Body of pancreas (tissue), 4 donors: ENCODE measurements at regions not wholly inside any gene's neighbourhood (a gene's known extent, or its start where the extent isn't known, plus 50 kb on each side); places are given as distances from the start of the nearest gene placed in this dataset.

Experiments used
- CTCF ChIP-seq, 7 experiments: fragments of 450-650 bp in 4 of 7; fragments of 200-600 bp in 3 of 7; sonication (generic) in 3 of 7; IDR thresholded peaks; one replicate each; pipeline ENCODE4 v1.5.1; 2016 to 2019; ENCODE audit warnings: antibody characterized with exemption in 7 of 7
- POLR2A ChIP-seq, 3 donors: fragments of 450-650 bp; IDR thresholded peaks; one replicate each; pipeline ENCODE4 v1.6.1; 2016; ENCODE audit warnings: antibody characterized with exemption in 3 of 3, mild to moderate bottlenecking in 2 of 3

DNA sequence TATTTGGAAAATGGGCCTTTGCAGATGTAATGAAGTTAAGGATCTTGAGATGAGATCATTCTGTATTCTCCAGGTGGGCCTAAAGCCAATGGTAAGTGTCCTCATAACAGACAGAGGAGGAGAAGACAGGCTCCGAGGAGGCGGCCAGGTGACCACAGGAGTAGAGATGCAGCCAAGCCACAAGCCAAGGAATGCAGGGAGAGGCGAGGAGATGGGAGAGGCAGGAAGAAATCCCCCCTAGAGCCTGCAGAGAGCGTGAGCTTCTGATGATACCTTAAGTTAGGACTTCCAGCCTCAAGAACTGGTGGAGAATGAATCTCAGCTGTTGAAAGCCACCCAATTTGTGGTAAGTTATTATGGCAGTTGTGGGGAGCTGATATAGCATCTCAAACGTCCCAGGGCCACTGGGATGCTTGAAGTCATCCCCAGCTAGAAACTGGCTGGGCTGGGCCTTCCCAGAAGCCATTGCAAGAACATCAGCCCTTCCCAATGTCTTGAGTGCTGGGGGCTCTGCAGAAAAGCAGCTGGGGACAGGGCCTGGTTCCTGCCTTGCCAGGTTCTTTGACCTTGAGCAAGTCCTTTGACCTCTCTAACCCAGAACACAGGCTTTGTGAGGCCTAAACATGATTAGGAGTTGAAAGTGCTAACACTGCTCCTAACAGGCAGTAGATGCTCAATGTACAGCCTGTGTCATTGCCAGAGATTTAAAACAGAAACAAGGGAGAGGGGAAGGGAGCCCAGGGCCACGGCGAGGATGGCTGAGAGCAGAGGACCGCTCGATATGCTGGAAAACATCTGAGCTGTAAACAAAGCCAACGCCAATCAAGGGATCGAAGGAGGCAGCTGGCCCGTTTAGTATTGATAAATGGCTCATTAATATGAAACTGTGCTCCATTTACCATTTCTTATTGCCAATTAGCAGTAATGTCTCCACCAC lies 632.3 kb downstream of the TBC1D22A start:
- TF ChIP-seq CTCF (IDR thresholded peaks at IDR 0.05), result no peak
- TF ChIP-seq POLR2A (IDR thresholded peaks at IDR 0.05), result no peak
